Fibroblast of lung (primary cell): ENCODE measurements at regions not wholly inside any gene's neighbourhood (a gene's known extent, or its start where the extent isn't known, plus 50 kb on each side); places are given as distances from the start of the nearest gene placed in this dataset.

ENCODE experiments used
- DNase-seq, 2 donors: peaks; one replicate each; pipeline versions ENCODE4 v3.0.0 to v3.0.0-alpha.2; 2010; ENCODE audit warnings: low read depth in 2 of 2
- H2AFZ ChIP-seq: 2 replicates; pipeline ENCODE4 v1.5.1; 2012; ENCODE audit warnings: low read length, control low read depth, inconsistent platforms
- H3K27ac ChIP-seq: 2 replicates; pipeline ENCODE4 v1.5.1; 2011; ENCODE audit warnings: low read length, control low read depth; ENCODE audit not compliant: insufficient read depth
- H3K27me3 ChIP-seq: 2 replicates; pipeline ENCODE4 v1.5.1; 2011; ENCODE audit warnings: mild to moderate bottlenecking, low read length; ENCODE audit not compliant: control insufficient read depth, insufficient read depth
- H3K36me3 ChIP-seq: 2 replicates; pipeline ENCODE4 v1.5.1; 2011; ENCODE audit warnings: low read length; ENCODE audit not compliant: control insufficient read depth, insufficient read depth
- H3K4me1 ChIP-seq: 2 replicates; pipeline ENCODE4 v1.5.1; 2011; ENCODE audit warnings: low read length; ENCODE audit not compliant: control insufficient read depth, insufficient read depth; ENCODE audit errors: extremely low read depth
- H3K4me2 ChIP-seq: 2 replicates; pipeline ENCODE4 v1.5.1; 2011; ENCODE audit warnings: low read length, control low read depth; ENCODE audit not compliant: insufficient read depth; ENCODE audit errors: extremely low read depth
- H3K4me3 ChIP-seq, 4 experiments: fragments of 200-600 bp in 1 of 4; sonication (generic) in 1 of 4; replicated peaks in 1 of 4; 2 replicates each; pipeline ENCODE4 v1.5.1; 2011 to 2016; ENCODE audit warnings: low read length in 4 of 4, low read depth in 3 of 4, mild to moderate bottlenecking in 3 of 4, control low read depth in 2 of 4, inconsistent platforms in 1 of 4, mixed read lengths in 1 of 4; ENCODE audit not compliant: insufficient read depth in 1 of 4; ENCODE audit errors: control extremely low read depth in 1 of 4
- H3K79me2 ChIP-seq: 2 replicates; pipeline ENCODE4 v1.5.1; 2012; ENCODE audit warnings: mild to moderate bottlenecking, low read length, inconsistent platforms; ENCODE audit not compliant: control insufficient read depth, insufficient read depth
- H3K9ac ChIP-seq: 2 replicates; pipeline ENCODE4 v1.5.1; 2011; ENCODE audit warnings: mild to moderate bottlenecking, low read length, control low read depth; ENCODE audit not compliant: insufficient read depth
- H3K9me3 ChIP-seq: 2 replicates; pipeline ENCODE4 v1.5.1; 2012; ENCODE audit warnings: low read depth, low read length; ENCODE audit not compliant: control insufficient read depth, insufficient read depth
- H4K20me1 ChIP-seq: 2 replicates; pipeline ENCODE4 v1.5.1; 2011; ENCODE audit warnings: low read length; ENCODE audit not compliant: control insufficient read depth, insufficient read depth; ENCODE audit errors: extremely low read depth
- EZH2 ChIP-seq: IDR thresholded peaks from 2 replicates; pipeline ENCODE4 v1.5.1; 2012; ENCODE audit warnings: low read length, control low read depth, mild to moderate bottlenecking; ENCODE audit errors: missing control alignments
- TF ChIP-seq, protein P1 (sequence below), 2 donors: IDR thresholded peaks in 1 of 2; conservative IDR thresholded peaks in 1 of 2; 1 replicate in 1 of 2; 2 replicates in 1 of 2; pipeline ENCODE4 v1.5.1; 2011 to 2012; ENCODE audit warnings: low read length in 2 of 2, control low read depth in 1 of 2, inconsistent platforms in 1 of 2, low read depth in 1 of 2, mild to moderate bottlenecking in 1 of 2

- Histone ChIP-seq H2AFZ (no peak overlapping the region), H3K36me3 (no peaks in the 10 kb centered on the region), H3K79me2 (no peaks in the 10 kb centered on the region), H3K4me3 (no peak overlapping the region), H3K27me3 (no peaks in the 10 kb centered on the region), H3K27ac (no peak overlapping the region), H3K4me1 (peaks cover 7% of the 10 kb centered on the region), H3K4me2 (no peak overlapping the region), H3K9me3 (no peaks in the 10 kb centered on the region), H4K20me1 (no peaks in the 10 kb centered on the region), H3K9ac (no peak overlapping the region)
- TF ChIP-seq EZH2, result no peak
- TF ChIP-seq, protein P1, sequence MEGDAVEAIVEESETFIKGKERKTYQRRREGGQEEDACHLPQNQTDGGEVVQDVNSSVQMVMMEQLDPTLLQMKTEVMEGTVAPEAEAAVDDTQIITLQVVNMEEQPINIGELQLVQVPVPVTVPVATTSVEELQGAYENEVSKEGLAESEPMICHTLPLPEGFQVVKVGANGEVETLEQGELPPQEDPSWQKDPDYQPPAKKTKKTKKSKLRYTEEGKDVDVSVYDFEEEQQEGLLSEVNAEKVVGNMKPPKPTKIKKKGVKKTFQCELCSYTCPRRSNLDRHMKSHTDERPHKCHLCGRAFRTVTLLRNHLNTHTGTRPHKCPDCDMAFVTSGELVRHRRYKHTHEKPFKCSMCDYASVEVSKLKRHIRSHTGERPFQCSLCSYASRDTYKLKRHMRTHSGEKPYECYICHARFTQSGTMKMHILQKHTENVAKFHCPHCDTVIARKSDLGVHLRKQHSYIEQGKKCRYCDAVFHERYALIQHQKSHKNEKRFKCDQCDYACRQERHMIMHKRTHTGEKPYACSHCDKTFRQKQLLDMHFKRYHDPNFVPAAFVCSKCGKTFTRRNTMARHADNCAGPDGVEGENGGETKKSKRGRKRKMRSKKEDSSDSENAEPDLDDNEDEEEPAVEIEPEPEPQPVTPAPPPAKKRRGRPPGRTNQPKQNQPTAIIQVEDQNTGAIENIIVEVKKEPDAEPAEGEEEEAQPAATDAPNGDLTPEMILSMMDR (conservative IDR thresholded peaks at IDR 0.05 in 1 of 2, IDR thresholded peaks at IDR 0.05 in 1 of 2; ENCODE audit: low read depth in 1 of 2, low read length in 2 of 2), result no peak
- DNase-seq, result peak in 1 of 2 donors; percentile 54
These were observed 221.3 kb upstream of the KCNJ16 start for GRCh38 chr17:69853541-69854224.

DNA sequence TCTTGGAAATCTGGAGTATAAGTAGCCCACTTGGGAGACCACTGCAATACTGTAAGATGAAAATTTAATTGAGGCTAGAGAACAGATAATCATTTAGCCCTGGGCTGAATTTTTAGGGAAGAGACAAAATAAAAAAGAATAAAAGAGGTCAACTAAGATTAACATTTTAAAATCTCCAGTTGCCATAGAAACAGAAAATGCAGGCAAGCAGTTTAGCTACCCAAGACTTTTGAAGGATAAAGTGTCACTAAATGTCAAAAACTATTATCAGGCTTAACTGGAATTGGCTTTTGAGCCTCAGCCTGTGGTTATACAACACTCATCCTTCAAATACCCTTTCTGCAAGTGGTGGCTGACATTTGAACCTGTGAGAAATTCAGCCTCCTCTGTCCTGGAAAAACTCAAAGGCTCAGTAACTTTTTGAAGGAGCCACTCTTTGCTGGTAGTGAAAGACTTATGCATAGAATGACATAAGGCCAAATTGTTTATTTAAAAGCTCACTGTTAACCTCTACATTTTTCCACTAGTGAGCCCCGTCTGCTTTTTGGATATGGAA, 220.7 kb upstream of the KCNJ16 start:
- no peak for TF ChIP-seq EZH2
- TF ChIP-seq, protein P1 (conservative IDR thresholded peaks at IDR 0.05 in 1 of 2, IDR thresholded peaks at IDR 0.05 in 1 of 2; ENCODE audit: low read depth in 1 of 2, low read length in 2 of 2), result no peak

GRCh38 chr17:69856946-69857345, 218.1 kb upstream of the KCNJ16 start:
- no peak overlapping the region for H3K4me2 ChIP-seq
- TF ChIP-seq, protein P1 (conservative IDR thresholded peaks at IDR 0.05 in 1 of 2, IDR thresholded peaks at IDR 0.05 in 1 of 2; ENCODE audit: low read depth in 1 of 2, low read length in 2 of 2), result no peak
- TF ChIP-seq EZH2, result no peak
- DNase-seq, result peak in 1 of 2 donors; percentile 6
- no peaks in the 10 kb centered on the region for H3K27me3 ChIP-seq
- H4K20me1 ChIP-seq, result no peaks in the 10 kb centered on the region
- H2AFZ ChIP-seq, result no peak overlapping the region
- H3K4me3 ChIP-seq, result no peak overlapping the region
- H3K36me3 ChIP-seq, result no peaks in the 10 kb centered on the region
- no peak overlapping the region for H3K9ac ChIP-seq
- no peaks in the 10 kb centered on the region for H3K79me2 ChIP-seq
- no peak overlapping the region for H3K27ac ChIP-seq
- peaks cover 7% of the 10 kb centered on the region for H3K4me1 ChIP-seq
- no peaks in the 10 kb centered on the region for H3K9me3 ChIP-seq

More for the DNA sequence above, 220.7 kb upstream of the KCNJ16 start:
- Histone ChIP-seq H3K4me2 (no peak overlapping the region), H3K79me2 (no peaks in the 10 kb centered on the region), H3K9ac (no peak overlapping the region), H2AFZ (no peak overlapping the region), H3K4me1 (peaks cover 7% of the 10 kb centered on the region), H3K9me3 (no peaks in the 10 kb centered on the region), H3K36me3 (no peaks in the 10 kb centered on the region), H4K20me1 (no peaks in the 10 kb centered on the region), H3K27me3 (no peaks in the 10 kb centered on the region), H3K27ac (no peak overlapping the region), H3K4me3 (no peak overlapping the region)
- DNase-seq, result peak in 1 of 2 donors; percentile 27
